Epithelial cell of prostate (primary cell): ENCODE measurements at regions not wholly inside any gene's neighbourhood (a gene's known extent, or its start where the extent isn't known, plus 50 kb on each side); places are given as distances from the start of the nearest gene placed in this dataset.
A peak's percentile ranks its signal among the peaks of the same experiment; 100 is the strongest.

ENCODE experiments used
- DNase-seq: peaks from one replicate; pipeline ENCODE4 v3.0.0-alpha.2; 2011; ENCODE audit warnings: low read depth, low spot score
- H3K27ac ChIP-seq: fragments of 450-650 bp; 2 replicates; pipeline ENCODE4 v1.5.1; 2017; ENCODE audit warnings: mild to moderate bottlenecking

DNA sequence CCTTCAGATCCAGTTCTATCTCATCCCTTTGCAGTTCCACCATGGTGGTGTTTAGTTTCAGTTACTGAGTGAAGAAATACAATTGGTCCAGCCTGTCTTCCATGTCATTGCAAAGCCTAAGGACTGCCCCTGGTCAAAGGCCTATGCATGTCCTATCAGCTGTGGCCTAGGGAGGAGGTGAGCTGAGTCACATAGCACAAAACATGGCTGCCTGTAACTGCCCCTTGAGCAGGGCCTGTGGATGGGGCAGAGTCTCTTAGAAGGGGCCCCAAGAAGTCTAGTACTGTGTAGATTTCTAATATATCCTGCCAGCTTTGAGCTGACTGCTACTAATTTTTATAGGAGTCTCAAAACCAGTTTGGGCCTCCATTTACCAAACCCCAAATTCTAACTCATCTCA, 296.7 kb downstream of the FBXW7 start:
- no peak overlapping the region for H3K27ac ChIP-seq
- DNase-seq: no peak

DNA sequence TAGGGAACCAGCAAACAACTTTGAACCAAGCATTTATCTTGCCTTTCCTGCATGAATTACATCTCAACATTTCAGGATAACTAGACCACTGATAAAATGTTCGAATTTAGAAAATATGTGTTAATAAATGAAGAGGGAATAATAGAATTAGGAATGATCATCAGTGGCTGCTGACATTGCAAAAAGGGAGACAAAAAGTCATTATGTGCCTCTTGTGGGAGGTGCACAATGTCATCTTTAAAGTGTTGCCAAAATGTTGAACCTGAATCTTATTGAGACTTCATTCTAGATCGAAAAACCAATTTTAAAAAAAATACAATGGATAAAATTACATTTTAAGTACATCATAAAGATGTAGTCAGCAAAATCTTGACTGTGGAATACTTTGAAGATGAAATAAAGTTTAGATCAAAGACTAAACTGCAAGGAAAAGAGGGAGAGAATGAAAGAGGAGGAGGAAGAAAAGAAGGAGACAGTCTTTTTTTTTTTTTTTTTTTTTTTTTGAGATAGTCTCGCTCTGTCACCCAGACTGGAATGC, 299.3 kb downstream of the FBXW7 start:
- DNase-seq: no peak
- no peak overlapping the region for H3K27ac ChIP-seq

DNA sequence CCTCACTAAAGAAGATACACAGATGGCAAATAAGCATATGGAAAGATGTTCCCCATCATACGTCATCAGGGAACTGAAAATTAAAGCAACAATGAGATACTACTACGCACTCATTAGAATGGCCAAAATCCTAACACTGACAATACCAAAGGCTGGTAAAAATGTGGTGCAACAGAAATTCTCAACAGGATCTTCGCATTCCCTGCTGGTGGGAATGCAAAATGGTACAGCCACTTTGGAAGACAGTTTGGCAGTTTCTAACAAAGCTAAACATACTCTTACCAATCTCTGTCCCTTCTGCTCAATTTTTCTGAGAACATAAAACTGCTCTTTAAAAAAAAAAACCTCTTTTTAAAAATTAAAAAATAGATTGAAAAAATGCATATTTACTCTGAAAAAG, 300.2 kb downstream of the FBXW7 start:
- H3K27ac ChIP-seq: no peak overlapping the region
- DNase-seq: no peak

DNA sequence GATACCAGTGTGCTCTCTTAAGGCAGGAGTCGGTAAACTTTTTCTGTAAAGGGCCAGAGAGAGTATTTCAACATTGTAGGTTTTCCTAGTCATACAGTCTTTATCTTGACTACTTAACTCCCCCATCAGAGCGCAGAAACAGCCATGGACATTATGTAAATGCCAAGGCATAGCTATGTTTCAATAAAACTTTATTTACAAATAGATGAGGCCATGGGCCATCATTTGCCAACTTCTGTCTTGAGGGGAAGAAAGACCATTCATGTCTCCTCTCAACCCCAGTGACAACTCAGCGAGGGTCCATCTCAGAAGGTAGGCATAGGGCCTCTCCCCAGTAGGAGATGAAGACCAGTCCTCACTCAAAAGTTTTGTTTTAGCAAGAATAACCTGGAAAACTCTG, 301.3 kb downstream of the FBXW7 start:
- H3K27ac ChIP-seq: no peak overlapping the region
- no peak for DNase-seq

DNA sequence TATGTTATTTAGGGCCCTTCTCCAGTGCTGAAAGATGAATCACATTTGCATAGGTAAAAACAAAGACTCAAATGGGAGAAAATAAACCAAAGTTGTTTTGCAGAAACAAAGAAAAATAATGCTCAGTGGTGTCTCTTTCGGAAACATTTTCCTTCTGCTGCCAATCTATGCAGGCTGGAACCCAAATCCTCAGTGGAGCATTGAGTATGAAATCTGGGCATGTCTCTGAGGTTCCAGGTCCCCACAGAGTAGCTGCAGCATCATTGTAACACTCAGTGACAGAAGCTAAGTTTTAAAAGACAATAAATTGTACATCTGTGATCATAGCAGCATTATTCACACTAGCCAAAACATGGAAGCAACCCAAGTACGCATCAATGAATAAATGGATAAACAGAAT, 303.6 kb downstream of the FBXW7 start:
- no peak overlapping the region for H3K27ac ChIP-seq
- no peak for DNase-seq

DNA sequence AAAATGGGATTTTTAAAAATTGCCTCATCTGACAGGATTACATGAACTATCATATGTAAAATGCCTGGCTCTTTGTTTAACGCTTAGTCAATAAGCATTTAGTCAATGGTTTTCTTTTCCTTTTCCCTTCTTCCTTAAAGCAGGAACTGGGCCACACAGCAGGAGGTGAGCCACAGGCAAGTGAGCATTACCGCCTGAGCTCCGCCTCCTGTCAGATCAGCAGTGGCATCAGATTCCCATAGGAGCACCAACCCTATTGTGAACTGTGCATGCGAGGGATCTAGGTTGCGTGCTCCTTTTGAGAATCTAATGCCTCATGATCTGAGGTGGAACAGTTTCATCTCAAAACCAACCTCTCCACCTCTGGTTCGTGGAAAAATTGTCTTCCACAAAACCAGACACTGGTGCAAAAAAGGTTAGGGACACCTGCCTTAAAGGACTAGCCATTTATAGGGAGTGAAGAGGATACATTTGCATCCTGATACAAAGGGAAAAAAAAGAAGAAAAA, 306.1 kb downstream of the FBXW7 start:
- no peak overlapping the region for H3K27ac ChIP-seq
- no peak for DNase-seq

DNA sequence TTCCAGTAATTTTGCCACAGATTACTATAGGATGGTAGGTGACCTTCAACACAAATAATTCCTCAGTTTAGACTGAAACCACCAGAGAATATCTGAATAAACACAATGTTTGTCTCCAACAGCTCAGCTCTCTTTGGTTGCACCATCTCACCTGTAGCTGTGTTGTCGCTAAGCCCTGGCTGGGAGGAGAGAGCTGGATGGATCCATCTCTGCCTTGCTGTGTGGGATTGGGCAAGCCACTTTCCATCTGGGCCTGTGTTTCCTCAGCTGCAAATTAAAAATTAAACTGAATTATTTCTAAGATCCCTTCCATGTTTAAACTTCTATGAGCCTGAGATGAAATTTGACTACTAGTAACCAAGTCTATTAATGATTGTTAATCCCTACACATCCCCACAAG, 310.2 kb downstream of the FBXW7 start:
- H3K27ac ChIP-seq: no peak overlapping the region
- DNase-seq: no peak

DNA sequence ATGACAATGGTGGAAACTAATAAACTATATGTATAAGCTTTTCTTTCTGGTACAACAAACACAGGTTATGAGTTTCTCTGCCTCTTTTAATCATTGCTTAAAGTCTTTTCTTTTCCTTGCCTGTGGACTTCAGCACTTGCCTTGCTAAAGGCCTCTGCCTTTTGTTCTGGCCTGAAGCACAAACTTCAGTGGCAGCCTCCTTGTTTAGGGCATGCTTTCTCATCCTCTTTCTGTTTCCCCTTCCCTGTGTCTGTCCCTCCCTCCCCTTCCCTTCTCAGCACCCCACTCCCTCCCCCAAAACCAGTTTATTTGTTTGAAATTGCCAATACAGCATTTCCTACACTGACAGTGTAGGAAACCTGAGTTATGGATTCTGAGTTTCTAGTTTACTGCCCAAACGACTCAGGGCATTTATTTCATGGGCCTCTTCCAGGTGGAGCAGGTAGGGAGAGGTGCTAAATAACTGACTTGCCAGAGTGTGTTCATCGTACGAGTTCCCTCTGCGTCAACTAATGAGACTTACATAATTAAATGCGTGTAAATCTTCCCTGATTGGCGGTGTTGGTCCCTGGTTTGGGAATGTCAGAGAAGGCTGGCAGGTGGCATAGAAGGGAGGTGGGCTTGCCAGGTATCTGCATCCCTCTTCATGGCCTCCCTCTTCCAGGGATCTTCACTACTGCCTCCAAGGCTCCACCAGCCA, 311.0 kb downstream of the FBXW7 start:
- no peak for DNase-seq
- H3K27ac ChIP-seq: no peak overlapping the region

DNA sequence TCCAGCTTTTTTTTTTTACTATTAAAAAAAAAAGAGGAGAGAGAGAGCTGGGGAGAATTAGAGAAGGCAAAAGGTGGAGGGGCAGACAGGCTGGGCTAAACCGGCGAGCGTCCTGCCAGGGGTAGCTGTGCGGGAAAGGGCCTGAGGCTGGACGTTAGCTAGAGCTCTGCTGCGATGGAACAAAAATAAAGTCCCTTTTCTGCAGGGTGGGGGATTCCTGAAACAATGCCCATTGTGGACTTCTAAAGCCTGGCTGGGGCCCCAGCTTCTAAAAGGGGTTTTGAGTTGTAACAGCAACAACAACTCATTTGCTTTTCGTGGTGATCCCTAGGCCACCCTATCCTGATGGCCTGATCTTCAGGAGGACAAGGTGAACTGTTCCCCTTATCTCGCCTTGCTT, 311.7 kb downstream of the FBXW7 start:
- no peak overlapping the region for H3K27ac ChIP-seq
- no peak for DNase-seq

DNA sequence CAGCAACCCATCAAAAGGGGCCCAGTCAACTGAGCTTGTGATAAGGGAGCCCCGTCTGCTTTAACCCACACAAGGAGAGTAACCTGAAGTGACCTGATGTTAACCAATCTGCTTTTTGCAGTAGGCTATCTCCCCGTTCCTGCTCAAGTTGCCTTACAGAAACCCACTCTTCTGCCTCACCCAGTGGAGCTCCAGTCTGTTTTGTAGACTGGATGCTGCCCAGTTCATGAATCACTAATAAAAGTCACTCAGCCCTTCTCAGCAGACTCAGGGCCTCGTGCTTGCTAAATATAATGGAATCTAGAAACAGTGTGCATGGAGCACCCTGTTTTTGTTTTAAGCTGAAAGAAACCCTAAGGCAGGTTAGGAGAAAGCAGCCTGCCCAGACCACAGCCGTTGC, 312.3 kb downstream of the FBXW7 start:
- no peak overlapping the region for H3K27ac ChIP-seq
- no peak for DNase-seq

DNA sequence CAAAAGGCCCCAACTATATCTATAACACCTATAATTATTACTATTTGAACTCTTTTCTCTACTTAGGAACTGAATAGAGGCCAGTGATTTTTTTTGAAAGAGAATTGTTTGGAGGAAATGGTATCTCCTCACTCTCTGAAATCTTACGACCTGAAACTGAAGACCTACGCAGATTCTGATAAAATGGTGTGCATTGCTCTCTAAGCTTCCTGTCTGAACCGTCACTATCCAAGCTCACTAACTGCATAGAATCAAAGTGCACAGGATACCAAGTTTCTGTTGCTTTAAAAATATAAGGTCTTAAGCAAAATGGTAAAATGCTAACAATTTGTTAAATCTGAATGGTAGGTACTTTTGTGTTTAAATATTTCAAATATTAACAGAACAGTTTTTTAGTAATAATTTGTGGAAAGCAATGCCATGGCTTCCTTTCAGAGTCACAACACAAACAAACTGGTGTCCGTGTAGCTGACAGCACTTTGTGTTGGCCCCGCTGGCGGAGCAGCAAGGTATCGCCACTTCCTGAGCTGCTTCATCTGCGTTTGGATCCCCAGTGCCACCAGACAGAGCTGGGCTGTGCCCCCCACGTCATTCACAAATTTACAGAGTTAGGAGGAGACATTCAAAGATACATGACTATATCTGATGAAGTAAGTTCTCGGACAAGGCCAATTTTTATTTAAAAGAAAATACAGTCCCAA, 313.9 kb downstream of the FBXW7 start:
- no peak for DNase-seq
- no peak overlapping the region for H3K27ac ChIP-seq

DNA sequence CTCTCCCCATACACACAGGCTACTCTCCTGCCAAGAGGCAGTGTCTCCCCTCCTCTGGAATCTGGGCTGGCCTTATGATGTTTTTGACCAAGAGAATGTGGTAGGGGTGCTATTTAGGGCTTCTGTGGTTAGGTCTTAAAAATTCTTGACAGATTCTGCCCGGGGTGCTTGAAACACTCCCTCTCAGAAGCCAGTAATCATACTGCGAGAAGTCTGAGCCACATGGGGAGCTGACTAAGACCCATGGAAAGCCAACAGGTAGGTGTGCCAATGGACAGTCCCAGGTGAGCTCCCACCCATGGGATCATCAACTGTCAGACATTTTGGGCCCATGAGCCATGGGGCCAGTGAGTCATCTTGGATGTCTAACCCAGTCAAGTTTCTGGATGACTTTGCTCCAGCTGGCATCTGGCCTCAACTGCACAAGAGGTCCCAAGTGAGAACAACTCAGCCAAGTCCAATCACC, 315.7 kb downstream of the FBXW7 start:
- peak; percentile 89 for DNase-seq
- H3K27ac ChIP-seq: peak overlapping the region; percentile 17

DNA sequence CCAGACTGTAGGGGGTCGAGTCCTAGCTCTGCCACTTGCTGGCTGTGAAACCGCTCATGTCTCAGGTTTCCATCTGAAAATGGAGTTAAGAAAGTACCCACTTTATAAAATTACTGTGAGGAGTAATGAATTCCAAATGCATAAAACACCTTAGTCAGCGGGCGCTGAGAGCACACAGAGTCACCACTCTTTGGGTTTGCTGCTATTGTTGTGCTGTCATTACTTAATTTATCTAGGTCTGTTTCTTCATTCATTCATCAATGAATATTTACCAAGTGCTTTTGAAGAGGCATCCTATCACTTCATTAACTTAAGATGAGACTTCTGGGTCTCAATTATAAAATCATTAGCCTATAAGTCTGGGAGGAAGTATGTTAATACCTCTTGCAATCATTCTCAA, 317.3 kb downstream of the FBXW7 start:
- no peak for DNase-seq
- H3K27ac ChIP-seq: no peak overlapping the region

DNA sequence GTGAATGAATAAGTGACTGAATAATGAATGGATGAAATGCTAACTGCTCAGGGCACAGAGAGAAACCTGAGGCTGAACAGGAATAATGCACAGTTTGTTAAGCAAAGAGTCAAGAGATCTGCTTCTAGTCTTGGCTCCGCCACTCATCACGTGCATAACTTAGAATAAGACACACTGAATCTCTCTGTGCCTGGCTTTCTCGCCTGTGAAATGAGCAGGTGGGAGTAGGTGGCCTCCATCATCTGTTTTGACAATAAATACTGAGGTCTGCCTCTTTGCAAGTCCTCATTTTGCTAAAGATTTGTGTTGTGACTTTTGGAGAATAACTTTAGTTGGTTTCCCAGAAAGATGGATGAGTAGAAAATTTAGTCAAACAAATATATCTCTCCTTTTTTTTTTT, 318.0 kb downstream of the FBXW7 start:
- no peak for DNase-seq
- H3K27ac ChIP-seq: no peak overlapping the region

DNA sequence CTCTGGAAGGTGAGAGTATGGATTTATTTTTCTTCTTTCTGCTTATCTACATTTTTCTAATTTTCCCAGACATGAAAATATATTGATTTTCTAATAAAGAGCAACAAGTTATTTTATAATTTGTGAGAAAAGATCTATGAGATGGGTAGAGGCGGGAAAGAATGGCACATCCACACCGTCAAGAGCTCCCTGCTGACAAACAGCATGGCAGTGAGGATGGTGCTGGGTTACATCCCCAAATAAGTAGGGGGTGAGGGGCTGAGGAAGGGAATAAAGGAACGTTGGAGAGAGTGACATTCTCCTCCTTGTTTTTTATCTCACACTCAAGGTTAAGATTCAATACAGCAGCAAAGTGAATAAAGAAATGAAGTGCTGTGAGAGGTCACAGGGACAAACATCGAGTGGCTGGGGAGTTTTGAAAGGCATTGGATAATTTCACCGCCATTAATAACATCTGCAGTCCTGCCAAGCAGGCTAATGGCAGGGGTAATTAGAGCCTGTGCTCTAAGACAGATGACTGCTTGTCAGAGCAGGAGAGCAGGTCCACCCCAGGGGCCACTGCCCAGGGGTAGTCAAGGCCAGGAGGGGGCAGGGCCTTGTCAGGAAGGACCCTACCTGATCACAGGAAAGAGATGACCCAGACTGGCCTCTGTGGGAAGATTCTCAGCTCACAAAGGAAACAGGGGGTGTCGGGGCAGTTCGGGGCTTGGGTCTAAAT, 323.8 kb downstream of the FBXW7 start:
- H3K27ac ChIP-seq: no peak overlapping the region
- no peak for DNase-seq

DNA sequence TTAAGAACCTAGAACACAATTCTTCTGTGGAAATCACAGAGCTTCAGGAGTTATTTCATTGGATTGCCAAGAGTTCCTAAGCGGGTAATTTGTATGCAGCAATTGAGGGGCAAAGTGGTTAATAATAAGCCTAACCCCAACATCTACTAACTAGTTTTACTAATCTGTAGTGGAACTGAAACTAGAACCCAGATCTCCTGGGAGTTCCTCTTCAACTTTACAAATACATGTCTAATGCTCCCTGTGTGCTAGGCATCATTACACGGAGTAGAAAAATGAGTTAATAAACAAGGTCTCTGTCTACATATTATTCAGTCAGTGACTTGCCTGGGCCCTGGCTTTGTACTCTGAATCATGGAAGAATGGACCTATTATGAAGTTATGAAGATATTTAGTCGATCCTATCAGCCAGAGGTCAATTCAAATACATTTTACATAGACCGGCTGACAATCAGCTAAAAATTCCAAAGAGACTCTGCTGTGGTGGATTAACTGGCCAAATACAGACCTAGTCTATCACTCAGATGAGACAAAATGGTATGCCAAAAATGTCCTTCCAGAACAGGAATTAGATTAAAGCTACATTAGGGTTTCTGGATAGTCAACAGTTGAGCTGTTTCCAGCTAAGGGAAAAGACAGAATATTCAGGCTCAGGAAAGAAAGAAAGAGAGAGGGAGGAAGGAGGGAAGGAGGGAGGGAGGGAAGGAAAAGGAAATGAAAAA, 326.0 kb downstream of the FBXW7 start:
- no peak overlapping the region for H3K27ac ChIP-seq
- DNase-seq: no peak

DNA sequence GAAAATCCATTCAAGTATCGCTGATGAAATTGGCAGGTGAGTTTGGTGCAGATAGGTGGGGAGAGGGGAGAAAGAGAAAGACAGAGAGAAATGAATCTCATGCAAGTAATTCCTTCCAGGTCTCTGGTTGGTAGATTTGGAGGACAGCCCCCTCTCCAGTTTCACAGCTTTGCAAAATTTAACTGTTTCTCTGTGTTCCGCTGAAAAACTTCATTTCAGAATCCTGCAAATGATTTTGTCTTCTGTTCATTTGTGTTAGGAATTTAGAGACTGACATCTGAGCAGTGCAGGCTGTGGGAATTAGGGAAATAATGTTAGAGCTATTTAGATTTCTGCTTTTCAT, 328.5 kb downstream of the FBXW7 start:
- no peak overlapping the region for H3K27ac ChIP-seq
- DNase-seq: no peak

DNA sequence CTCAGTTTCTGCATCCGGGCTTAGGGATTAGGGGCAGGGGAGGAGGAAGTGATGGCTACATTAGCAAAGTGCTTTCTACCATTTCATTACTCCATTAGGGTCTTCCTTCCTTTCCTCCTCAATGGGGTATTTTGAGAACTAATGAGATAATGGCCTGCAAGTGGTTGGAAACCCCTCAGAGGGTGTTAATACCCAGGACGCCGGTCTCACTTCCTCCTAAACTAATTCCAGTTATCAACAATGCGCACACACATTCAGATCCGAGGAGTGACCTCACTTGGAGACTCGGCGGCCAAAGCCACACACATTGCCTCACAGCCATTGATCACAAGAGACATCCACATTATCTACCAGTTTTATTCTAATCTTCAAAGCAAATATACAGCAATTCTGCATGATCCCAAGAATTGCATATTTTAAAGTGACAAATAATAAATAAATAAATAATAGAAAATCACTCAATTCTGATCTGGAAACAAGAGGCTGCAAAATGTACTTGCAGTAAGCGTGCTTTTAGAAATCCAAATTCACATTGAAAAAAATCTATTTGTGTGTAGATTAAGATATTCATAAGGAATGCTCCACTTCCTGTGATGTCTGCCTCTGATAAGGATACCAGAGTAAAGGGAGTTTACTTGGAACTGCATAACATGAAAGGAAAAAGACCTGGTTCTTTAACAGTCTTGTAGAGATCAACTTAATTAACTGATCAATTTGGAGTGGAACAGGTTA, 329.1 kb downstream of the FBXW7 start:
- DNase-seq: no peak
- H3K27ac ChIP-seq: no peak overlapping the region

DNA sequence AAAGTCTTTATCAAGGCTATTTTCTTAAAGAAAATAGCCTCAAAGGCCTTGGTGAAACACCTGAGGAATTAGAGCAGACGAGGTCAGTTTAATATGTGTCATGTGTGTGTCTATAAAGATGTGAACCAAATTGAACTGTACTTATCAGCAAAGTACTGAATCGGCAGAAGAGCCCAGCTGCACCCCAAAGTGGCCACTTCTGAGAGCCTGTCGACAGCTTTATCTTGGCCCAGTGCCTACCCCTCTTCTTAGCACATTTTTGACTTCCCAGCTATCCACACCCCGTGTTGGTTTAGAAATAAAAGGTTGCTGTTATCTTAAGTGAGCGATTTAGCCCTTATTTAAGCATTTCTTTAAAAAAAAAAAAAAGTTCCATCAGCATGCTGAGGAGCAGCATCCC, 329.7 kb downstream of the FBXW7 start:
- no peak for DNase-seq
- H3K27ac ChIP-seq: no peak overlapping the region

DNA sequence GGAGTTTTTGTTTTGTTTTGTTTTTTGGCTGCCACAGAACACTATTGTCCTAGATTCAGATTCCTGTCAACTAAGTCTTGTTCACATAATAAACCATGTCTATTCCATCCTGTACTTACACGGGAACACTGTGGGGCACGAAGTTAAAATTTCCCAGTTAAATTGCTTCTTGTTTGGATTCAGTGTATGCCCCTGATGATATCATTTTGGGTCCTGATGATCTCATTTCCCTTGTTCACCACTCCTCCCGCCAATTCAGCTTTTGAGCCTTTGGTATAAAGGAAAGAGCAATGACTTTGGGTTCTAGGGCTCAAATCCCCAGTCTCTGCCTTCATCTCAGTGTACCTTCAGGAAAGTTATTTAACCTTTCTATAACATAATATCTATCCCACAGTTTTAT, 333.5 kb downstream of the FBXW7 start:
- H3K27ac ChIP-seq: no peak overlapping the region

More for the DNA sequence above, 333.5 kb downstream of the FBXW7 start:
- DNase-seq: no peak
